ENCODE measurements at regions not wholly inside any gene's neighbourhood (a gene's known extent, or its start where the extent isn't known, plus 50 kb on each side); places are given as distances from the start of the nearest gene placed in this dataset.

DNA sequence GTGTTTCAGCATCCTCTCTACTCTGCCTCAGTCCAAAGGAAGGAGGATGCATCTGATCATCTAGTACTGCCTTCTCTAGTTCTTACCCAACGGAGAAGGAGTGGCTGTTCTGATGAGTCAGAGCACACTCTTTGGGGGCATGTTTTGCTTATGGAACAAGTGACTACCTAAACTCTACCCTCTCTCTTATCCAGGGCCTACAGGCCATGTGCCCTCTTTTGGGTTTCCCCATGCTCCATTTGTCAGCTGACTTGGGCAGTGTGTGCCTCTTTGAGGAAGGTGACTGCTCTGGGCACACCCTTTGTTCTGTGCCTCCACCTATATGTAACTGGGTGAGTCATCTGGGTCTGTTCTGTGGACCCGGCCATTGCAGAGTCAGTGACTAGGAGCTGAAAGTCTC is 89.6 kb upstream of the BNC2 start:
- no peak for DNase-seq (ENCODE audit: insufficient read length, low spot score)
- no peak for FAIRE-seq

DNA sequence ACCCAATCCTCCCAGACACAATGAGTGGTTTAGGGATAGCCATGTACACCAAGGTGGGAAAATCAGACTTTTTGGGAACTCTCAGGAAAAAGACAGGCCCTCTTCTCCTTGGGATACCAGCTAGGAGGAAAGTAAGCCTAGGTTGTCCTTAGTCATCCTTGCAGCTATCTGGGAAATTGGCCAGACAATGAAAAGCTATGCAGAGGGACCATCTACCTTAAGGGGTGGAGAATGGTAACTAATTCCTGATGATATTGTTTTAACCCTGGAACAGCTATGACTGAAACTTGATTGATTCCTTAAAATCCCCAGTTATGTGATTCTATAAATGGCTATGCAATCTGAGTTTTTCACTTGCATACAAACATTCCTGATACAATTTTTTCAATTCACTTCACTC is 88.9 kb upstream of the BNC2 start:
- DNase-seq (ENCODE audit: insufficient read length, low spot score) (no peak), FAIRE-seq (no peak)

DNA sequence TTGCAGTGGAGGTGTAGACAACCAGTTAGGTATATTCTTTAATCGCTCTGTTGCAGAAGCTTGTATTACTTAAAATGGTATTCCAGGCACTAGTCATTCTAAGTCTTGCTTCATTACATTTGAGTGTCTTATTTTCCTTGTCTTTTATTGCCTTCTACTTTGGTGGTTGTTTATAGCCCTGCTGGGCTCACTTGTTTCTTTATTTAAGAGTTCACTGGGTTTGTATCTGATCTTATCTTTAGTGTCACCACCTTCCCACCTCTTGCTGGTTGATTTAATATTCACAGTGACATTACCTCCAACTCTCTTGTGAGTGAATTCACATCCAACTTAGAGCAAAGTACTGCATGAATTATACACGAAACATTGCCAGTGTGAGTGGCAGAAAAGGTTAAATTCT is 83.6 kb upstream of the BNC2 start:
- FAIRE-seq (no peak), DNase-seq (ENCODE audit: insufficient read length, low spot score) (no peak)

DNA sequence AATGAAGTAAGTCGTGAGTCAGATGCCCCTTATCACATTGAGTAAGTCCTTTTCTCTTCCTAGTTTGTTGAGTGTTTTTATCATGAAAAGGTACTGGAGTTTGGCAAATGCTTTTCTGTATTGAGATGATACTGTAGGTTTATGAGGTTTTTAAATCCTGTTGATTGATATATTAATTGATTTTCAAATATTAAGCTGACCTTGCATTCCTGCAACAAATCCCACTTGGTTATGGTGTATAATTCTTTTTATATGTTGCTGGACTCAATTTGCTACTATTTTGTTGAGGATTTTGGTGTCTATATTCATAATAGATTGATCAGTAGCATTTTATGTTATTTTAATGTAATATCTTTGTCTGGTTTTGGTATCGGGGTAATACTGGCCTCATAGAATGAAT is 81.0 kb upstream of the BNC2 start:
- no peak for FAIRE-seq
- DNase-seq (ENCODE audit: insufficient read length, low spot score) = no peak

DNA sequence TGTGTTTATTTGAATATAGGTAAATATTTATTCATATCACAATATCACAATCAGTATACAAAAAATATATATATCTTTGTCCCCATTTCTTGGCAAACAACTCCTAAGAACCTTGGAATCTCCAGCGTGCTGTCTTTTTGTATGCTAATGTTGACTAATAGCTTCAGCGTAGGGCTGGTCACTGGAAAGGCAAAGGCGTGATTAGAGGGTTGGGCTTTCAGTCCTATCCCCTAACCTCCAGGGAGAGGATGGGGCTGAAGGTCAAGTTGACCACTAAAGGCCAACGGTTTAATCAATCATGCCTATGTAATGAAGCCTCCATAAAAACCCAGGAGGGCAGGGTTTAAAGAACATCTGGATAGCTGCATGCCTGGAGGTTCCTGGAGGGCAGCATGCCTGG is 79.6 kb upstream of the BNC2 start:
- FAIRE-seq = no peak
- DNase-seq (ENCODE audit: insufficient read length, low spot score) = no peak

DNA sequence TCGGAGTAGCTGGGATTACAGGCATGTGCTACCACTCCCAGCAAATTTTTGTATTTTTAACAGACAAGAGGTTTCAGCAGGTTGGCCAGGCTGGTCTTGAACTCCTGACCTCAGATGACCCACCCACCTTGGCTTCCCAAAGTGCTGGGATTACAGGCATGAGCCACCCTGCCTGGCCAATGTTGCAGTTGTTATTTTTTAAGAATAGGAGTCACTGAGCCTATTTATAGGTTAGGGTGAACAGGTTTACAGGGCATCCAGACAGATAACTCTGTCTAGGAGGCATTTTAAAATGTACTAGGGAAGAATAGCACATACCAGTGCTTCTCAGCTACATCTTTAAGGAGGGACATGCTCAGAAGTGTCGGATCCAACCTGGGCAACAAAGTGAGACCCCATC is 60.1 kb upstream of the BNC2 start:
- FAIRE-seq = no peak
- no peak for DNase-seq (ENCODE audit: insufficient read length, low spot score)

DNA sequence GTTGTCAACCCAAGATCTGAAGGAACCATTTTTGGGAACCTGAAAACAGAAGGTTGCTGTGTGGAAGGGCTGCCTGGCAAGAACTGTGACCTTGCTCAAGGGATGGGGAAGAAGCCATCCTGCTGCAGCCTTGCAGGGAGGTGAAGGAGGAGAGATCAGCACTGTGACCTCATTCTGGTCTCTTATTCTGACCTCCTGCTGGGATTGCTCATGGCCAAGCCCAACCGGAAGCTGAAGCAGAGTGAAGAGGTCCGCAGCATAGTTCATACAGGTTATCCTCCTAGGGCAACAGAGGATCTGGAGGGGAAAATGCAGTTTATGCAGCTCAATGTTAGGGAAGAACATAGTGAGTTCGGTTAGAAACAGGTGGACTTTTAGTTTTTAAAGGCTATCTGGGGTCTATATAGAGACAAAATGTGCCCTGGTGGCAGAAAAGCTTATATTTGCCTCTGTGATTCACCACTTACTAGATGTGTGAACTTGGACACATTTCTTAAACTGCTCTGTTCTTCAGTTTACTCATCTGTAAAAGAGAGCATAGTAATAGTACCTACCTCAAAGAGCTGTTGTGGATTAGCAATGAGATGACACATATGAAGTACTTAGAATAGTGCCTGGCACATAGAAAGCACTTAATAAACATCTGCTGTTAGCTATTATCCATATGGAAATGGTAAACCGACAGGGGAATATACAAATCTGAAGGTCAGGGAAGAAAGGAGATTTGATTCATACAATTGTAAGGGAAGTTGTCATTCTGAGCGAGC is 57.9 kb upstream of the BNC2 start:
- DNase-seq (ENCODE audit: insufficient read length, low spot score) (no peak), FAIRE-seq (no peak)

DNA sequence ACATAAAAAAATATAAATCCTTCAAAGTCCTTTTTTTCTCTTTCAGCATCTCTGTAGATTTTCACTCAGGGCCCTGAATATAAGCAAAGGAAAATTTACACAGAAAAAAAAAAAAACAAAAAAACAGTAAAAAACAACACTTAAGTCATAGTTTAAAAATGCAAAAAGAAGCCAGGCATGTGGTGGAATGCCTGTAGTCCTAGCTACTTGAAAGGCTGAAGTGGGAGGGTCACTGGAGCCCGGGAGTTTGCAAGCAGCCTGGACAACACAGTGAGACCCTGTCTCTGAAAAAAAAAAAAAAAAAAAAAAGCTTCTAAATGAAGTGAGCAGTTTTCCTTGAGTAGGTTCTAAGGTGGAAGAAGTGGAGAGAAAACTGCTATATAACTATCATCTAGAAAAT is 55.0 kb upstream of the BNC2 start:
- DNase-seq (ENCODE audit: insufficient read length, low spot score) = no peak
- FAIRE-seq = no peak

DNA sequence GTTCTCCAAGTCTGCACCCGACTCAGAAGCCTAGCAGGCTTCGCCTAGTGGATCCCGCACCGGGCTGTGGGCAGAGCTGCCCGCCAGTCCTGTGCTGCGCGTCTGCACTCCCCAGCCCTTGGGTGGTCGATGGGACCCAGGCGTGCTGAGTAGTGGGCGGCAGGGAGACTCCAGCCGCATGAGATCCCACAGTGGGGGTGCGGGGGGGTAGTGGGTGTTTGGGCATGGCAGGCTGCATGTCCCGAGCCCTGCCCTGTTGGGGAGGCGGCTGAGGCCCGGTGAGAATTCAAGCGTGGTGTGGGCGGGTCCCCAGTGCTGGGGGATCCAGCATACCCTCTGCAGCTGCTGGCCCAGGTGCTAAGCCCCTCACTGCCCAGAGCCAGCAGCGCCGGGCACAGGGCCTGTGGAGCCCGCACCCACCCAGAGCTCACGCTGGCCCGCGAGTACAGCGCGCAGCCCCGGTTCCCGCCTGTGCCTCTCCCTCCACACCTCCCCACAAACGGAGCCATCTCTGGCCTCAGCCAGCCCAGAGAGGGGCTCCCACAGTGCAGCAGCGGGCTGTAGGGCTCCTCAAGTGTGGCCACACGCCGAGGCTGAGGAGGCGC is 53.9 kb upstream of the BNC2 start:
- no peak for DNase-seq (ENCODE audit: insufficient read length, low spot score)
- FAIRE-seq = no peak

DNA sequence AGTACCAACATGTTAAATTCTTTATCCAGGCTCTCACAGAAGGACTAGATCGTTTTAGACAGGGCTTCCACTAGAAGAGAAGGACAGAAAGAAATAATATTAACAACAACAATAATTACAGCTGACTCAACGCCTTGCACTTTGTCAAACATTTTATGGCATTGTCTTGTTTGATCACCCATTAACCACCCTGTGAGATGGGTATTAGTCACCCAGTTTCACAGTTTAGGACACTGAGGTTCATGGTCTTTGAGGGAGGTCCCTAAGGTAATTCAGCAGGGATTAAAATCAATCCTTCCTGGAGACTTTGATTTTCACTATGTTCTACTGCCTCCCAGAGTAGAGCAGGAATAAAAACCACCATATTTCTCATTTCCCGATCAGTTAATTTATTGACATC is 51.4 kb upstream of the BNC2 start:
- no peak for FAIRE-seq
- no peak for DNase-seq (ENCODE audit: insufficient read length, low spot score)
